ENCODE measurements at regions not wholly inside any gene's neighbourhood (a gene's known extent, or its start where the extent isn't known, plus 50 kb on each side); places are given as distances from the start of the nearest gene placed in this dataset.

DNA sequence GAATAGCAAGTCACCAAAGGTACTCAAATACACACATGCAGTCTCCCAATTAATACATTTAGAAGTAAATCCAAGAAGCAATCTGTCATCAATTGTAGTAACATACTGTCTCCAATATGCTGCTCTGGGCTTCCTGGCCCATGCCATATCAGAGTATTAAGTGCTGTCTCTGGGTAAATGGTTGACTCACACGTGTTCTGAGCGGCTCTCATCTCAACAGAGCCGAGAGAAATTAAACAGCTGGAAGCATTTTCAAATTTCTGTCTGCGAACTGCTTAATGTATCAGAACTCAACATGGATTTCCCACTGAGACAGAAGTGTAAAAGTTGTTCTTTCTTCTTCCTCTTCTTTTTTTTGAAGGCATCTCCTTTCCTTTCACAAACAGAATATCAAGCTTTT, 247.3 kb upstream of the TAS2R1 start:
- H3K4me1 ChIP-seq = no peaks in the 10 kb centered on the region
- H3K9me3 ChIP-seq = peaks cover 0 to 18% (median 10%) of the 10 kb centered on the region in 8 donors
- no peak overlapping the region for H3K27ac ChIP-seq
- no peaks in the 10 kb centered on the region for H3K27me3 ChIP-seq (replicated peaks in 1 of 7)
- intact Hi-C loops (cut with DNase I; ENCODE audit: low total_unique reads) = no loop called here
- WGBS, 5 donors = 65 to 80% (median 76%) methylated on average over 4 of the region's 4 CpGs
- TF ChIP-seq POLR2A (IDR thresholded peaks at IDR 0.05) (no peak), POLR2AphosphoS5 (IDR thresholded peaks at IDR 0.05) (no peak)
- TF ChIP-seq, protein P1, sequence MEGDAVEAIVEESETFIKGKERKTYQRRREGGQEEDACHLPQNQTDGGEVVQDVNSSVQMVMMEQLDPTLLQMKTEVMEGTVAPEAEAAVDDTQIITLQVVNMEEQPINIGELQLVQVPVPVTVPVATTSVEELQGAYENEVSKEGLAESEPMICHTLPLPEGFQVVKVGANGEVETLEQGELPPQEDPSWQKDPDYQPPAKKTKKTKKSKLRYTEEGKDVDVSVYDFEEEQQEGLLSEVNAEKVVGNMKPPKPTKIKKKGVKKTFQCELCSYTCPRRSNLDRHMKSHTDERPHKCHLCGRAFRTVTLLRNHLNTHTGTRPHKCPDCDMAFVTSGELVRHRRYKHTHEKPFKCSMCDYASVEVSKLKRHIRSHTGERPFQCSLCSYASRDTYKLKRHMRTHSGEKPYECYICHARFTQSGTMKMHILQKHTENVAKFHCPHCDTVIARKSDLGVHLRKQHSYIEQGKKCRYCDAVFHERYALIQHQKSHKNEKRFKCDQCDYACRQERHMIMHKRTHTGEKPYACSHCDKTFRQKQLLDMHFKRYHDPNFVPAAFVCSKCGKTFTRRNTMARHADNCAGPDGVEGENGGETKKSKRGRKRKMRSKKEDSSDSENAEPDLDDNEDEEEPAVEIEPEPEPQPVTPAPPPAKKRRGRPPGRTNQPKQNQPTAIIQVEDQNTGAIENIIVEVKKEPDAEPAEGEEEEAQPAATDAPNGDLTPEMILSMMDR (IDR thresholded peaks at IDR 0.05 in 8 of 11, conservative IDR thresholded peaks at IDR 0.05 in 3 of 11) = no peak
- no peaks in the 10 kb centered on the region for H3K36me3 ChIP-seq
- H3K4me3 ChIP-seq = no peak overlapping the region
- no peak for DNase-seq

DNA sequence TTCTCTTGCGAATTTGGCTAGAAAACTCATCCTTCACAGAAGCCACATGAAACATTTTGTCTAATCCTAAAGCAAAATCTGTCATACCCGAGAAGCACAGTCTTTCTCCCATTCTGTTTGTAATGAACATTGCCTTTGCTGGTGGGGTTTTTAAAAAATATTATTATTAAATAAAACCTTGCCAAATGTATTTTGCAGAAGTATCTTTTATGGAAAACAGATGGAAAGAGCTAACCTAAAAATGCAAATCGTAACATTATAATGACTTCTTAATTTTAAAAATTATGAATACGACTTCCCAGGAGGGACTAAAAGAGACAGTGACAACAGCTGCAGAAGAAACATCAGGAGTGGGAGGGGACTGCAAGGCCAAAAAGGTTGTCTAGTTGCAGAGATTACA, 246.3 kb upstream of the TAS2R1 start:
- peaks cover 0 to 8% (median 6%) of the 10 kb centered on the region in 8 donors for H3K9me3 ChIP-seq
- H3K36me3 ChIP-seq = no peaks in the 10 kb centered on the region
- no peaks in the 10 kb centered on the region for H3K4me1 ChIP-seq
- H3K27me3 ChIP-seq (replicated peaks in 1 of 7) = no peaks in the 10 kb centered on the region
- no peak for DNase-seq
- no peak overlapping the region for H3K4me3 ChIP-seq
- WGBS, 5 donors = 85 to 92% (median 89%) methylated on average over 4 of the region's 4 CpGs
- intact Hi-C loops (cut with DNase I; ENCODE audit: low total_unique reads) = no loop called here
- TF ChIP-seq, protein P1 (IDR thresholded peaks at IDR 0.05 in 8 of 11, conservative IDR thresholded peaks at IDR 0.05 in 3 of 11) = no peak
- H3K27ac ChIP-seq = no peak overlapping the region

DNA sequence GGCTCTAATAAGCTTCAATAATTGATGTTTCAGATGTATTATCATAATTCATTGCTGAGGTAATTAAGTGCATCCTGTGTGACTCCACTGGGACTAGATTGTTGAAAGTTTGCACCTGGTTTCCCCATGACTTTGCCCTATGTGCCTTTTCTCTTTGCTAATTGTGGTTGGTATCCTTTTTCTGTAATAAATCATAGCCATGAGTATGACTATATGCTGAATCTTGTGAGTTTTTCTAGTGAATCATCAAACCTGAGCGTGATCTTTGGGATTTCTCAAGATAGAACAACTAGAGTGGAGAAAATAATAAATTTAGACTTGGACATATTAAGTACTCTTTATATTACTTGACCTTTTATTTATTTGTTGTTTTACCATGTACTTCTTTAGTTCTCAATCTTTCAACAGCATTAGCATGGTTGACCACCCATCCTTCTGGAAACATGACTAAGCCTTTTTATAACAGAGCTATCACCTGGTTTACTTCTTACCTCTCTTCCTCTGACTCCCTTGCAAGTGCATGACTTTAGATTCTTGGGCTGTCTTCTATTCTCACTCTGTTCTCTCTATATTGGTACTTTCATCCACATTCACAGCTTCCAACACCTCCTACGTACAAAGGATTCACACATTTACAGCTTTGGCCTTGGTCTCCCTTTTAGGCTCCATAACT, 239.6 kb upstream of the TAS2R1 start:
- H3K9me3 ChIP-seq = peaks cover 0 to 44% (median 35%) of the 10 kb centered on the region in 8 donors
- no peaks in the 10 kb centered on the region for H3K36me3 ChIP-seq
- no peak for DNase-seq
- WGBS, 5 donors = 67 to 82% (median 75%) methylated on average over 2 of the region's 2 CpGs
- intact Hi-C loops (cut with DNase I; ENCODE audit: low total_unique reads) = no loop called here
- TF ChIP-seq, protein P1 (IDR thresholded peaks at IDR 0.05 in 8 of 11, conservative IDR thresholded peaks at IDR 0.05 in 3 of 11) = no peak
- TF ChIP-seq POLR2A (IDR thresholded peaks at IDR 0.05) (no peak), POLR2AphosphoS5 (IDR thresholded peaks at IDR 0.05) (no peak)
- H3K4me1 ChIP-seq = no peaks in the 10 kb centered on the region
- no peak overlapping the region for H3K27ac ChIP-seq
- no peaks in the 10 kb centered on the region for H3K27me3 ChIP-seq (replicated peaks in 1 of 7)
- H3K4me3 ChIP-seq = no peak overlapping the region

DNA sequence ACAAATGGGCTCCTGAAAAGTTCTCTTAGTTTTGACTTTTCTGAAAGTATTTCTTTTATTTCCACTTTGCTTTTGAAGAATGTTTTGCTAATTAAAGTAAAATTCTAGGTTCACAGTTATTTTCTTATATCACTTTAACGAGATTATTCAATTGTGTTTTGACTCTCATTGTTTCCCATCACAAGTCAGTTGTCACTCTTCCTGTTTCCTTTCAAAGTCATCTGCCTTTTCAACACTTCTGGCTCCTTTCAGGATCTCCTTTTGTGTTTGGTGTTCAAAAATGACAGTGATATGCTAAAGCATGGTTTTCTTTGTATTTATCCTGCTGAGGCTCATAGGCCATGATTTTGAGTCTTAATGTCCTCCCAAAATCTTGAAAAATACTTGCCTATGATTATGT, 235.4 kb upstream of the TAS2R1 start:
- H3K9me3 ChIP-seq = peaks cover 0 to 56% (median 47%) of the 10 kb centered on the region in 8 donors
- no peaks in the 10 kb centered on the region for H3K36me3 ChIP-seq
- H3K4me3 ChIP-seq = no peak overlapping the region
- WGBS, 5 donors = 73 to 88% (median 81%) methylated on average over 1 of the region's 1 CpG
- no peak for TF ChIP-seq POLR2AphosphoS5 (IDR thresholded peaks at IDR 0.05)
- no peak for TF ChIP-seq POLR2A (IDR thresholded peaks at IDR 0.05)
- TF ChIP-seq, protein P1 (IDR thresholded peaks at IDR 0.05 in 8 of 11, conservative IDR thresholded peaks at IDR 0.05 in 3 of 11) = no peak
- no peak for DNase-seq
- H3K4me1 ChIP-seq = no peaks in the 10 kb centered on the region
- H3K27me3 ChIP-seq (replicated peaks in 1 of 7) = no peaks in the 10 kb centered on the region
- intact Hi-C loops (cut with DNase I; ENCODE audit: low total_unique reads) = no loop called here
- no peak overlapping the region for H3K27ac ChIP-seq
